ENCODE measurements at regions not wholly inside any gene's neighbourhood (a gene's known extent, or its start where the extent isn't known, plus 50 kb on each side); places are given as distances from the start of the nearest gene placed in this dataset.
"Not testable (repeated sequence)": the region's sequence is repeated elsewhere in the genome, so short reads cannot be mapped to it uniquely, and the experiment has no call there.

DNA sequence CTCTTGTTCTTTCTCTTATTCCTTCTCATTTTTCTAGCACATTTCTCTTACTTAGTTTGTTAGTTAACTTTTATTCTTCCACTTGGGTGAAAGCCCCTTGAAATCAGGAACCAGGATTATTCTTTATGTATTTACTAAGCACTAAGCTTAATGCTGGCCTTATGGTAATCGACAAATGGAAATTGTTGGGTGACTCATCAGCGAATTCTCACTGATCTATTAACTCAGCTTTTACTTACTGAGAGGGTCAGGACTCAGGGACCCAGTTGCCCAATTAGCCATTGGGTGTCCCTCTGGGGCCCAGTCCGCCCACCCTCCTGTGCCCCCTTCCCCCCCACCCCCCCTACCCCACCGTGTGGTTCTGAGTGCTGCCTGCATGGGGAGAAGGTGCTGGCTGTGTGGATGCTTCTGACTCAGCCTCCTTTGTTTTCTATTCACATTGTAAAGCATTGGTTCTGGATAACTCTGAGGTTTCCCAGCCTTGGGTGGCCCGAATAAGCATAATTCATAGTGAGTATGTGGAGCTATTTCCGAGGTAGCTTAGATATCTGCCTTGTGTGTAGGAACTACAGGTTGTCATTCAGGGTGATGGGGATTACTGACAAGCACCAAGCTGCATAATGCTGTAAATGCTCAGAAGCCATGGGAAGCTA is 240.9 kb downstream of the FGF9 start:
- H3K4me3 Mint-ChIP-seq: no peak overlapping the region
- H3K36me3 Mint-ChIP-seq (ENCODE audit: low read depth): no peaks in the 10 kb centered on the region
- no peaks in the 10 kb centered on the region for H3K4me1 Mint-ChIP-seq
- no peak overlapping the region for H3K27ac Mint-ChIP-seq (ENCODE audit: unreplicated experiment)
- H3K9me3 Mint-ChIP-seq: no peaks in the 10 kb centered on the region
- TF ChIP-seq, protein P1, sequence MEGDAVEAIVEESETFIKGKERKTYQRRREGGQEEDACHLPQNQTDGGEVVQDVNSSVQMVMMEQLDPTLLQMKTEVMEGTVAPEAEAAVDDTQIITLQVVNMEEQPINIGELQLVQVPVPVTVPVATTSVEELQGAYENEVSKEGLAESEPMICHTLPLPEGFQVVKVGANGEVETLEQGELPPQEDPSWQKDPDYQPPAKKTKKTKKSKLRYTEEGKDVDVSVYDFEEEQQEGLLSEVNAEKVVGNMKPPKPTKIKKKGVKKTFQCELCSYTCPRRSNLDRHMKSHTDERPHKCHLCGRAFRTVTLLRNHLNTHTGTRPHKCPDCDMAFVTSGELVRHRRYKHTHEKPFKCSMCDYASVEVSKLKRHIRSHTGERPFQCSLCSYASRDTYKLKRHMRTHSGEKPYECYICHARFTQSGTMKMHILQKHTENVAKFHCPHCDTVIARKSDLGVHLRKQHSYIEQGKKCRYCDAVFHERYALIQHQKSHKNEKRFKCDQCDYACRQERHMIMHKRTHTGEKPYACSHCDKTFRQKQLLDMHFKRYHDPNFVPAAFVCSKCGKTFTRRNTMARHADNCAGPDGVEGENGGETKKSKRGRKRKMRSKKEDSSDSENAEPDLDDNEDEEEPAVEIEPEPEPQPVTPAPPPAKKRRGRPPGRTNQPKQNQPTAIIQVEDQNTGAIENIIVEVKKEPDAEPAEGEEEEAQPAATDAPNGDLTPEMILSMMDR (conservative IDR thresholded peaks at IDR 0.05): no peak
- no peak for DNase-seq (ENCODE audit: low read depth, low spot score)
- no peaks in the 10 kb centered on the region for H3K27me3 Mint-ChIP-seq (ENCODE audit: low read depth)

DNA sequence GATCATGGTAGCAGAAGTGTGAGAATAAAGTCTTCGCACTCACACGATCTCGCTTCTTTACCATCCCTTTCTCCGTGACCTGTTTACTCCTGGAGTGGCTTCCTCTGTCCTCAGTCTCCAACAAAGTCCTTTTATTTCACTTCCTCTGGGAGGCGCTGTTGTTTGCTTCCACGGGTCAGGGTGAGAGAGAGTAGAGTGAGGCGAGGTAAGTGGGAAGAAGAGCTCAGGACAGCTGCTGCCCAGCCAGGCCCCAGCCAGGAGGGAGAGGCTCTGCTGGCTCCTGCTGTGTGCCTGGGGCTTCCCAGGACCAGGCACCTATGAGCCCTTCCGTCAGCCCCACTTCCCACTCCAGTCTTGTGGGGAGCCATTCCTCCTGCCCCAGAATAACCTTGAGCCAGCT is 242.1 kb downstream of the FGF9 start:
- Mint-ChIP-seq H3K27me3 (ENCODE audit: low read depth) (no peaks in the 10 kb centered on the region), H3K9me3 (peaks cover 3% of the 10 kb centered on the region), H3K27ac (ENCODE audit: unreplicated experiment) (peak overlapping the region; percentile 35), H3K36me3 (ENCODE audit: low read depth) (no peaks in the 10 kb centered on the region), H3K4me1 (no peaks in the 10 kb centered on the region), H3K4me3 (no peak overlapping the region)
- TF ChIP-seq, protein P1 (conservative IDR thresholded peaks at IDR 0.05): no peak
- DNase-seq (ENCODE audit: low read depth, low spot score): no peak

DNA sequence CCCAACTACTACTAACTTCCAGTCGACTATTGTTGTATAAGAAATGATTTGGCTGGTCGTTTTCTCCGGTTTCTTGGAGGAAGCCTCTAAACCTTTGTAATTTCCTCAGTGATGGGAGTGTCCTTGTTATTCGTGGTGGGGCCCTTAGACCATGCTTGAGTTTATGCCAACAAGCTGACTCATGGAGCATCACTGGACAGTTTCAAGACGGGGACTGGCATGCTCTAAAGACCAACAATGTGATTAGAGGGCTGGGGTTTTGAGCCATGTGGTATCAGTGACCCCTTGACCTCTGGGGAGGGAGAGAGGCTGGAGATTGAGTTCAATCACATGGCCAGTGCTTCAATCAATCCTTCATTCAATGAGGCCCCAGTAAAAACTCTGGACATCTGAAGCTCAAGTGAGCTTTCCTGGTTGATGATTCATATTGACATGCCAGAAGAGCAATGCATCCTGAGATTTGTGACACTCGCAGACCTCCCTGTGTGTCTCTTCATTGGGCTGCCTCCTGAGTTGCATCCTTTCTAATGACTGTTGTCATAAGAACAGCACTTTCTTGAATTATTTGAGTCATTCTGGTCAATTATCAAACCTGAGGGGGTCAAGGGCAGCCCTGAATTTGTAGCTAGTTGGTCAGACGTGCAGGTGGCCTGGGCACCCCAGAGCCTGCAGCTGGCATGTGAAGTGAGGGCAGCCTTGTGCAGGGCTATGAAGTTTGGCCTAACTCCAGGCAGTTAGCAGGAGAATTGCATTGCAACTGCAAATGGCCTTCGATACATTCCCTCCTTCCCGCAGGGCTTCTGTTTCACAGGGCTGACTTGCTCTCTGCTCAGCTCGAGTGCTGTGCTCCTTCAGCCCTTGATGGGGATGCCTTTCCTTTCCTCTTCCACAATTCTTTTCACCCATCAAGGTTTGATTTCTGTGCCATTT is 246.5 kb downstream of the FGF9 start:
- H3K27me3 Mint-ChIP-seq (ENCODE audit: low read depth): no peaks in the 10 kb centered on the region
- peaks cover 3% of the 10 kb centered on the region for H3K9me3 Mint-ChIP-seq
- no peak overlapping the region for H3K4me3 Mint-ChIP-seq
- no peaks in the 10 kb centered on the region for H3K4me1 Mint-ChIP-seq
- DNase-seq (ENCODE audit: low read depth, low spot score): no peak
- TF ChIP-seq, protein P1 (conservative IDR thresholded peaks at IDR 0.05): no peak
- no peak overlapping the region for H3K27ac Mint-ChIP-seq (ENCODE audit: unreplicated experiment)
- no peaks in the 10 kb centered on the region for H3K36me3 Mint-ChIP-seq (ENCODE audit: low read depth)

DNA sequence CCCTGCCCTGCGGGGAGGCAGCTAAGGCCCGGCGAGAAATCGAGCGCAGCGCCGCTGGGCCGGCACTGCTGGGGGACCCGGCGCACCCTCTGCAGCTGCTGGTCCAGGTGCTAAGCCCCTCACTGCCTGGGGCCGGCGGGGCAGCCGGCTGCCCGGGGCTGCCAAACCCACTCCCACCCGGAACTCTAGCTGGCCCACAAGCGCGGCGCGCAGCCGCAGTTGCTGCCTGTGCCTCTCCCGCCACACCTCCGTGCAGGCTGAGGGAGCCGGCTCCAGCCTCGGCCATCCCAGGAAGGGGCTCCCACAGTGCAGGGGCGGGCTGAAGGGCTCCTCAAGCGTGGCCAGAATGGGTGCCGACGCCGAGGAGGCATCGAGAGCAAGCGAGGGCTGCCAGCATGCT is 249.9 kb downstream of the FGF9 start:
- not testable (repeated sequence) for H3K27me3 Mint-ChIP-seq (ENCODE audit: low read depth); H3K4me3 Mint-ChIP-seq; H3K27ac Mint-ChIP-seq (ENCODE audit: unreplicated experiment); DNase-seq (ENCODE audit: low read depth, low spot score); H3K4me1 Mint-ChIP-seq; H3K36me3 Mint-ChIP-seq (ENCODE audit: low read depth); H3K9me3 Mint-ChIP-seq

DNA sequence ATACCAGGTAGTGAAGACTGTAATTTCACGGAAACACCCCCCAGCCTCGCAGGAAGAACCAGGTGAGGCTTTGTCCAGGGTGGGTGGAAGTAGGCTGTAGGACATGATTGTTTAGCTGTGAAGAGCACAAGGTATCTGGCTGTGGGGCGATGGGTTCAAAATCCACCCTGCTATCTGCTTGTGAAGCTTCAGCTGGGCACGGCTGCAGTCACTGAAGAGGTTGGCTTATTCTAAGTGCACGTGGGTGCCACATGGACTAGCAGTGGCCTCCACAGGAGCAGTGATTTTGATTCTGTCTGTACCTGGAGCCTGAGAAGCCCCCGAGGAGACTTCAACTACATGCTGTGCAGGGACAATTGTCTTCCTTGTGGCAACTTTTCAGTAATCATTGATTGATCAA is 254.1 kb downstream of the FGF9 start:
- no peak for DNase-seq (ENCODE audit: low read depth, low spot score)
- Mint-ChIP-seq H3K27me3 (ENCODE audit: low read depth) (no peaks in the 10 kb centered on the region), H3K36me3 (ENCODE audit: low read depth) (no peaks in the 10 kb centered on the region), H3K9me3 (peaks cover 6% of the 10 kb centered on the region), H3K4me1 (no peaks in the 10 kb centered on the region), H3K4me3 (no peak overlapping the region), H3K27ac (ENCODE audit: unreplicated experiment) (no peak overlapping the region)
- TF ChIP-seq, protein P1 (conservative IDR thresholded peaks at IDR 0.05): no peak

DNA sequence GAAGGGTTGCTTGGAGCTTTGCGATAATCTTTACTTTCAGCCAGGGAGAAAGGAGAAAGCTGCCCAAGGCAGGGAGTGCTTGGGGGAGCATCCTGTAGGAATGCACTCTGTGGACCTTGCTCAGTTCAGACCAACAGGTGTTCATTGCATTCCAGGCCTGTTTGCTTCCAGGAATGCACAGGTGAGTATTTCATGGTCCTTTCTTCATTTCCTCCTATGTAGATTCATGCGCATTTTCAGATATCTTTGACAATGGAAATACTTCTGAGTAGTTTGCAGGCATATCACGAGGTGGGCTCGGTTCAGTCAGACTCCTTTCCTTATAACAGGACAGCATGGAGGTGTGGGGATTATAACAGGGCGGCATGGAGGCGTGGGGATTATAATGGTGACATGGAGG is 254.8 kb downstream of the FGF9 start:
- H3K27me3 Mint-ChIP-seq (ENCODE audit: low read depth): no peaks in the 10 kb centered on the region
- TF ChIP-seq, protein P1 (conservative IDR thresholded peaks at IDR 0.05): no peak
- no peak for DNase-seq (ENCODE audit: low read depth, low spot score)
- no peaks in the 10 kb centered on the region for H3K36me3 Mint-ChIP-seq (ENCODE audit: low read depth)
- no peak overlapping the region for H3K27ac Mint-ChIP-seq (ENCODE audit: unreplicated experiment)
- no peaks in the 10 kb centered on the region for H3K4me1 Mint-ChIP-seq
- H3K9me3 Mint-ChIP-seq: peaks cover 6% of the 10 kb centered on the region
- no peak overlapping the region for H3K4me3 Mint-ChIP-seq
